GM18505 (cell line): ENCODE measurements at regions not wholly inside any gene's neighbourhood (a gene's known extent, or its start where the extent isn't known, plus 50 kb on each side); places are given as distances from the start of the nearest gene placed in this dataset.
"Not testable (repeated sequence)": the region's sequence is repeated elsewhere in the genome, so short reads cannot be mapped to it uniquely, and the experiment has no call there.

Experiments used
- ATAC-seq: cut with Tn5 transposase; IDR thresholded peaks from one replicate; pipeline ENCODE4 v1.9.1; 2021; ENCODE audit not compliant: unreplicated experiment
- POLR2A ChIP-seq: IDR thresholded peaks from 4 replicates; pipeline ENCODE4 v1.6.1; 2011; ENCODE audit warnings: borderline replicate concordance; ENCODE audit not compliant: insufficient read depth, insufficient read length; ENCODE audit errors: extremely low read depth

- no peak for TF ChIP-seq POLR2A
- ATAC-seq: no peak
Observed at GRCh38 chr6:120826253-120826652, 508.0 kb downstream of the TBC1D32 start.

GRCh38 chr6:120816794-120817193 lies 517.5 kb downstream of the TBC1D32 start:
- no peak for TF ChIP-seq POLR2A
- no peak for ATAC-seq

- ATAC-seq: no peak
Observed at GRCh38 chr6:120805276-120805675, 529.0 kb downstream of the TBC1D32 start.

GRCh38 chr6:120804612-120805011 lies 529.7 kb downstream of the TBC1D32 start:
- no peak for TF ChIP-seq POLR2A
- ATAC-seq: no peak

More at GRCh38 chr6:120805276-120805675, 529.0 kb downstream of the TBC1D32 start:
- no peak for TF ChIP-seq POLR2A

GRCh38 chr6:120786682-120787081 lies 547.6 kb downstream of the TBC1D32 start:
- no peak for ATAC-seq
- no peak for TF ChIP-seq POLR2A

- no peak for TF ChIP-seq POLR2A
- no peak for ATAC-seq
Observed at GRCh38 chr6:120786256-120786655, 548.0 kb downstream of the TBC1D32 start.

- no peak for ATAC-seq
Observed at GRCh38 chr6:120785459-120786086, 548.7 kb downstream of the TBC1D32 start.

GRCh38 chr6:120779441-120779840 lies 554.8 kb downstream of the TBC1D32 start:
- ATAC-seq: no peak
- TF ChIP-seq POLR2A: no peak

More at GRCh38 chr6:120785459-120786086, 548.7 kb downstream of the TBC1D32 start:
- no peak for TF ChIP-seq POLR2A

GRCh38 chr6:120775698-120776097 lies 558.6 kb downstream of the TBC1D32 start:
- ATAC-seq: no peak

GRCh38 chr6:120774275-120774674 lies 560.0 kb downstream of the TBC1D32 start:
- ATAC-seq: no peak
- no peak for TF ChIP-seq POLR2A

More at GRCh38 chr6:120775698-120776097, 558.6 kb downstream of the TBC1D32 start:
- TF ChIP-seq POLR2A: no peak

GRCh38 chr6:120771019-120771418 lies 563.3 kb downstream of the TBC1D32 start:
- no peak for TF ChIP-seq POLR2A
- no peak for ATAC-seq

GRCh38 chr6:120764312-120764711 lies 570.0 kb downstream of the TBC1D32 start:
- no peak for ATAC-seq
- no peak for TF ChIP-seq POLR2A

- TF ChIP-seq POLR2A: no peak
- ATAC-seq: no peak
Observed at GRCh38 chr6:120759570-120759969, 574.7 kb downstream of the TBC1D32 start.

GRCh38 chr6:120748574-120748973 lies 585.7 kb downstream of the TBC1D32 start:
- ATAC-seq: not testable (repeated sequence)

- no peak for TF ChIP-seq POLR2A
- no peak for ATAC-seq
Observed at GRCh38 chr6:120736740-120737139, 597.5 kb downstream of the TBC1D32 start.
